ENCODE measurements at regions not wholly inside any gene's neighbourhood (a gene's known extent, or its start where the extent isn't known, plus 50 kb on each side); places are given as distances from the start of the nearest gene placed in this dataset.

GRCh38 chr3:14283092-14283812 lies 104.6 kb downstream of the LSM3 start:
- Histone ChIP-seq H3K4me1 (ENCODE audit: low read length) (no peaks in the 10 kb centered on the region), H3K27ac (ENCODE audit: low read length) (no peak overlapping the region), H3K27me3 (replicated peaks; ENCODE audit: insufficient read depth, low read length) (0 out of 2 replicates have a peak, but pooled peaks cover 3% of the 10 kb centered on the region), H3K9me2 (replicated peaks; ENCODE audit: insufficient read depth, low read length) (no peaks in the 10 kb centered on the region), H3K79me2 (ENCODE audit: low read length) (no peaks in the 10 kb centered on the region), H3K36me3 (replicated peaks; ENCODE audit: insufficient read depth, low read length) (no peaks in the 10 kb centered on the region), H3K9me3 (replicated peaks; ENCODE audit: insufficient read depth, low read length) (no peaks in the 10 kb centered on the region), H3K4me3 (ENCODE audit: low read length) (no peak overlapping the region), H3K9ac (ENCODE audit: low read length) (no peak overlapping the region), H3K4me2 (ENCODE audit: low read depth, low read length) (no peak overlapping the region), H3F3A (ENCODE audit: insufficient read depth, low read length) (no peaks in the 10 kb centered on the region), H2AFZ (ENCODE audit: low read length) (no peak overlapping the region), H4K20me1 (ENCODE audit: insufficient read depth, low read length) (no peaks in the 10 kb centered on the region)
- TF ChIP-seq CTCF (IDR thresholded peaks at IDR 0.05; ENCODE audit: low read length) (no peak), EZH2 (optimal IDR thresholded peaks at IDR 0.05; ENCODE audit: low read depth, low read length) (no peak), EZH2phosphoT487 (IDR thresholded peaks at IDR 0.05; ENCODE audit: low read length) (no peak)
- DNase-seq: no peak

GRCh38 chr3:14283813-14284438 lies 105.3 kb downstream of the LSM3 start:
- TF ChIP-seq EZH2phosphoT487 (IDR thresholded peaks at IDR 0.05; ENCODE audit: low read length): no peak
- no peak for TF ChIP-seq CTCF (IDR thresholded peaks at IDR 0.05; ENCODE audit: low read length)
- no peak for TF ChIP-seq EZH2 (optimal IDR thresholded peaks at IDR 0.05; ENCODE audit: low read depth, low read length)
- Histone ChIP-seq H3K4me1 (ENCODE audit: low read length) (no peaks in the 10 kb centered on the region), H3F3A (ENCODE audit: insufficient read depth, low read length) (no peaks in the 10 kb centered on the region), H3K9me3 (replicated peaks; ENCODE audit: insufficient read depth, low read length) (no peaks in the 10 kb centered on the region), H3K36me3 (replicated peaks; ENCODE audit: insufficient read depth, low read length) (no peaks in the 10 kb centered on the region), H3K9ac (ENCODE audit: low read length) (no peak overlapping the region), H3K4me2 (ENCODE audit: low read depth, low read length) (no peak overlapping the region), H3K27ac (ENCODE audit: low read length) (no peak overlapping the region), H4K20me1 (ENCODE audit: insufficient read depth, low read length) (no peaks in the 10 kb centered on the region), H3K79me2 (ENCODE audit: low read length) (no peaks in the 10 kb centered on the region), H3K4me3 (ENCODE audit: low read length) (no peak overlapping the region), H3K27me3 (replicated peaks; ENCODE audit: insufficient read depth, low read length) (0 out of 2 replicates have a peak, but pooled peaks cover 3% of the 10 kb centered on the region), H2AFZ (ENCODE audit: low read length) (no peak overlapping the region), H3K9me2 (replicated peaks; ENCODE audit: insufficient read depth, low read length) (no peaks in the 10 kb centered on the region)
- no peak for DNase-seq

GRCh38 chr3:14284694-14285547 lies 106.3 kb downstream of the LSM3 start:
- H4K20me1 ChIP-seq (ENCODE audit: insufficient read depth, low read length): no peaks in the 10 kb centered on the region
- H3K36me3 ChIP-seq (replicated peaks; ENCODE audit: insufficient read depth, low read length): no peaks in the 10 kb centered on the region
- no peak overlapping the region for H3K27ac ChIP-seq (ENCODE audit: low read length)
- DNase-seq: no peak
- H3K4me2 ChIP-seq (ENCODE audit: low read depth, low read length): no peak overlapping the region
- H3K4me1 ChIP-seq (ENCODE audit: low read length): no peaks in the 10 kb centered on the region
- H3K4me3 ChIP-seq (ENCODE audit: low read length): no peak overlapping the region
- no peaks in the 10 kb centered on the region for H3K9me2 ChIP-seq (replicated peaks; ENCODE audit: insufficient read depth, low read length)
- H3K9ac ChIP-seq (ENCODE audit: low read length): no peak overlapping the region
- no peak for TF ChIP-seq CTCF (IDR thresholded peaks at IDR 0.05; ENCODE audit: low read length)
- H3K9me3 ChIP-seq (replicated peaks; ENCODE audit: insufficient read depth, low read length): no peaks in the 10 kb centered on the region
- no peak overlapping the region for H2AFZ ChIP-seq (ENCODE audit: low read length)
- 0 out of 2 replicates have a peak, but pooled peaks cover 3% of the 10 kb centered on the region for H3K27me3 ChIP-seq (replicated peaks; ENCODE audit: insufficient read depth, low read length)
- no peaks in the 10 kb centered on the region for H3K79me2 ChIP-seq (ENCODE audit: low read length)
- H3F3A ChIP-seq (ENCODE audit: insufficient read depth, low read length): no peaks in the 10 kb centered on the region

All from MM.1S (cell line).